Hematopoietic multipotent progenitor cell (in vitro differentiated cells): ENCODE measurements at regions not wholly inside any gene's neighbourhood (a gene's known extent, or its start where the extent isn't known, plus 50 kb on each side); places are given as distances from the start of the nearest gene placed in this dataset.

ENCODE experiments used
- DNase-seq, 3 donors: peaks; one replicate each; pipeline ENCODE4 v3.0.0-alpha.2; 2011 to 2015; ENCODE audit warnings: low read depth in 2 of 3, low spot score in 2 of 3

- DNase-seq: no peak
Observed at GRCh38 chr9:117488659-117489058, 73.8 kb upstream of the ASTN2 start.

- peak in 2 of 3 donors; percentile 43 to 48 for DNase-seq
Observed at GRCh38 chr9:117487555-117488175, 72.8 kb upstream of the ASTN2 start.

- DNase-seq: no peak
Observed at GRCh38 chr9:117486426-117486825, 71.6 kb upstream of the ASTN2 start.

- no peak for DNase-seq
Observed at GRCh38 chr9:117485176-117485575, 70.3 kb upstream of the ASTN2 start.

GRCh38 chr9:117480729-117481128 lies 65.9 kb upstream of the ASTN2 start:
- DNase-seq: no peak

- DNase-seq: no peak
Observed at GRCh38 chr9:117480253-117480652, 65.4 kb upstream of the ASTN2 start.

DNA sequence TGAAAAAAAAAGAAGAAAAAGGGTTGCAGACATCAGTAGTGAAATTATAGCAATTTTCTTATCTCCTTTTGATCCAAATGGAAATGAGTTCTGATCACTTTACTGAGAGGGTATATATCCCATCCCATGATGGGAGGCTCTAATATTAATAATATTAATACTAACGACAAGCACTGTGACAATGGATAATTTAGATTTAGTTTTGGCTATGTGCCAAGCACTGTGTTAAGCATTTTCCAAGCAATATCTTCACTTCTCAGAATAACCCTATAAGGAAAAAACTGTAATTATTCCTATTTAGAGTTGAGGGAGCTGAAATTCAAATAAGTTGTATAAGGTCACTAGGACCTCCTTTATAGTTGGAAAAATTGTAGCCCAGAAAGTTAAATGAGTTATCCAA lies 58.4 kb upstream of the ASTN2 start:
- DNase-seq: no peak

- no peak for DNase-seq
Observed at GRCh38 chr9:117470902-117471301, 56.0 kb upstream of the ASTN2 start.

DNA sequence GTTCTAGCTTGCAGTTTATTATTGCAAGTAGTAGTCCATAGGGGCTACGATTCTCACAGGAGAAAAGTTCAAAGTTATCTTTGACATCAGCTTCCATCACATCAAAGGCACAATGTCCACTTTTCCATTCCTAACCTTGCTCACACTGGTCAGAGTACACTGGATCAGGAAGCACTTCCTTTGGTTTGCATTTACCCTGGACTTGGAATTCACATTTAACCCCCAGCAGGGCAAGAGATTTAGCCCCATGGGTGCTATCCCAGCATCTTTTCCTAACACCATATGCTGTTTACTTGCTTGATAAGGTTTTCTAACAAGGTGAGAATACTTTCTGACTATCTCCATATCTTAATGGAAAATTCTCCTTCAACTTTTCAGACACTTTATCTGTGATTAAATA lies 55.6 kb upstream of the ASTN2 start:
- DNase-seq: no peak

GRCh38 chr9:117466111-117466510 lies 51.3 kb upstream of the ASTN2 start:
- no peak for DNase-seq

GRCh38 chr9:117465706-117466105 lies 50.8 kb upstream of the ASTN2 start:
- DNase-seq: no peak

- DNase-seq: no peak
Observed at GRCh38 chr9:117464941-117465616, 50.2 kb upstream of the ASTN2 start.
